Neural cell (in vitro differentiated cells): ENCODE measurements at regions not wholly inside any gene's neighbourhood (a gene's known extent, or its start where the extent isn't known, plus 50 kb on each side); places are given as distances from the start of the nearest gene placed in this dataset.
"Not testable (repeated sequence)": the region's sequence is repeated elsewhere in the genome, so short reads cannot be mapped to it uniquely, and the experiment has no call there.

Experiments
- EP300 ChIP-seq: fragments of 450-650 bp; conservative IDR thresholded peaks from 2 replicates; pipeline ENCODE4 v1.6.1; 2014; ENCODE audit warnings: antibody characterized with exemption, mild to moderate bottlenecking, moderate library complexity; ENCODE audit not compliant: poor library complexity, severe bottlenecking
- POLR2AphosphoS5 ChIP-seq: IDR thresholded peaks from 2 replicates; pipeline ENCODE4 v1.6.1; 2012
- TAF1 ChIP-seq: IDR thresholded peaks from 2 replicates; pipeline ENCODE4 v1.6.1; 2012; ENCODE audit warnings: low read depth
- TF ChIP-seq, protein P1 (sequence below): fragments of 450-650 bp; IDR thresholded peaks from 2 replicates; pipeline ENCODE4 v1.5.1; 2014; ENCODE audit warnings: antibody characterized with exemption, mild to moderate bottlenecking, moderate library complexity; ENCODE audit not compliant: poor library complexity, severe bottlenecking

DNA sequence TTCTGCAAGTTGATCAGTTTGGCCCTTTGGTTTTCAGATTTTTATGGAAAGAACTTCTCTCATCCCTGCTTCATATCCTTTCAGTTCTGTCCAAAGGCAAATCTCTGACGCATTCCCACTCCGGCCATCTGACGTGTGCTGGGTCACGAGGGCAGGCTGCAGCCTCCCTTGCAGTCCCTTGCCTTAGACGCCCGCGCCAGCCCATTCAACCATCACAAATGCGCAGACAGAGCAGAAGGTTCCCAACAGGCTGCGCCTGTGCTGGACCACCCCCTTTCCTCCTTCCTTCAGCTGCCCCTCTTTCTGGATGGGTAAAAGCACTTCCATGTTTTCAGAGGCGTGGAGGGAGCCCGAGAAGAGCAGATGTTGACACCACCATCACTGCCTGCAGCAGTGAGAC, 144.2 kb downstream of the BCL2L11 start:
- TF ChIP-seq POLR2AphosphoS5, EP300, TAF1: not testable (repeated sequence)
- TF ChIP-seq, protein P1, sequence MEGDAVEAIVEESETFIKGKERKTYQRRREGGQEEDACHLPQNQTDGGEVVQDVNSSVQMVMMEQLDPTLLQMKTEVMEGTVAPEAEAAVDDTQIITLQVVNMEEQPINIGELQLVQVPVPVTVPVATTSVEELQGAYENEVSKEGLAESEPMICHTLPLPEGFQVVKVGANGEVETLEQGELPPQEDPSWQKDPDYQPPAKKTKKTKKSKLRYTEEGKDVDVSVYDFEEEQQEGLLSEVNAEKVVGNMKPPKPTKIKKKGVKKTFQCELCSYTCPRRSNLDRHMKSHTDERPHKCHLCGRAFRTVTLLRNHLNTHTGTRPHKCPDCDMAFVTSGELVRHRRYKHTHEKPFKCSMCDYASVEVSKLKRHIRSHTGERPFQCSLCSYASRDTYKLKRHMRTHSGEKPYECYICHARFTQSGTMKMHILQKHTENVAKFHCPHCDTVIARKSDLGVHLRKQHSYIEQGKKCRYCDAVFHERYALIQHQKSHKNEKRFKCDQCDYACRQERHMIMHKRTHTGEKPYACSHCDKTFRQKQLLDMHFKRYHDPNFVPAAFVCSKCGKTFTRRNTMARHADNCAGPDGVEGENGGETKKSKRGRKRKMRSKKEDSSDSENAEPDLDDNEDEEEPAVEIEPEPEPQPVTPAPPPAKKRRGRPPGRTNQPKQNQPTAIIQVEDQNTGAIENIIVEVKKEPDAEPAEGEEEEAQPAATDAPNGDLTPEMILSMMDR = not testable (repeated sequence)
